GM20000 (cell line): ENCODE measurements at regions not wholly inside any gene's neighbourhood (a gene's known extent, or its start where the extent isn't known, plus 50 kb on each side); places are given as distances from the start of the nearest gene placed in this dataset.
"Not testable (repeated sequence)": the region's sequence is repeated elsewhere in the genome, so short reads cannot be mapped to it uniquely, and the experiment has no call there.

Experiments used
- DNase-seq: peaks from one replicate; pipeline ENCODE4 v3.0.0; 2012; ENCODE audit warnings: low spot score
- CTCF ChIP-seq: IDR thresholded peaks from 2 replicates; pipeline ENCODE4 v1.5.1; 2012; ENCODE audit warnings: mild to moderate bottlenecking, control low read depth; ENCODE audit errors: extremely low read depth, missing control alignments

- peak; percentile 12 for TF ChIP-seq CTCF
- peak; percentile 49 for DNase-seq
These were observed 103.8 kb upstream of the IL12A start for GRCh38 chr3:159884661-159885402.

- no peak for DNase-seq
- no peak for TF ChIP-seq CTCF
These were observed 102.6 kb upstream of the IL12A start for GRCh38 chr3:159886050-159886449.

- DNase-seq: not testable (repeated sequence)
These were observed 102.1 kb upstream of the IL12A start for GRCh38 chr3:159886530-159886929.

- no peak for TF ChIP-seq CTCF
These were observed 101.5 kb upstream of the IL12A start for GRCh38 chr3:159887168-159887567.

GRCh38 chr3:159887911-159888310 is 100.7 kb upstream of the IL12A start:
- no peak for TF ChIP-seq CTCF
- DNase-seq: no peak

More at GRCh38 chr3:159887168-159887567, 101.5 kb upstream of the IL12A start:
- DNase-seq: no peak

- no peak for TF ChIP-seq CTCF
- DNase-seq: no peak
These were observed 96.4 kb upstream of the IL12A start for GRCh38 chr3:159892171-159892795.

GRCh38 chr3:159892801-159893200 is 95.8 kb upstream of the IL12A start:
- no peak for DNase-seq
- no peak for TF ChIP-seq CTCF

- no peak for TF ChIP-seq CTCF
- DNase-seq: no peak
These were observed 94.2 kb upstream of the IL12A start for GRCh38 chr3:159894386-159894785.
